ENCODE measurements at regions not wholly inside any gene's neighbourhood (a gene's known extent, or its start where the extent isn't known, plus 50 kb on each side); places are given as distances from the start of the nearest gene placed in this dataset.
A peak's percentile ranks its signal among the peaks of the same experiment; 100 is the strongest.
"Not testable (repeated sequence)": the region's sequence is repeated elsewhere in the genome, so short reads cannot be mapped to it uniquely, and the experiment has no call there.

DNA sequence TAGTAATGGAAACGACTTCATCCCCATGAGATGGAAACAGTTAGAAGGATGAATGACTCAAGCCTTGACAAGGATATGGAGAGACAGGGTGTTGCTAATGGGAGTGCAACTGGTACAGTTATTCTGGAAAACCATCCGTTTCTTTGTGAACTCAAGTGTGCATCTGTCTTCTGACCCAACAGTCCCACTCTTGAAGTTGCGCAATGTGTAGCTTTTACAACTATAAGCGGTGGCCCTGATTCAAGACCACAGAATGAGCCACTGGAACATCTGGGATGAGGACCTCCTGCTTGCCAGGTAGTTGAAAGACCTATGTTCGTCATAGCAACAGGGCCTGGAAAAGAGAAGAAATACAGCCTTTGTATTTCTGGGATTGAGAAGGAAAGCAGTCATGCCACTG, 115.8 kb upstream of the GMDS start:
- no peak for DNase-seq

- no peak for DNase-seq
Measured at GRCh38 chr6:2360716-2361115, 115.3 kb upstream of the GMDS start.

DNA sequence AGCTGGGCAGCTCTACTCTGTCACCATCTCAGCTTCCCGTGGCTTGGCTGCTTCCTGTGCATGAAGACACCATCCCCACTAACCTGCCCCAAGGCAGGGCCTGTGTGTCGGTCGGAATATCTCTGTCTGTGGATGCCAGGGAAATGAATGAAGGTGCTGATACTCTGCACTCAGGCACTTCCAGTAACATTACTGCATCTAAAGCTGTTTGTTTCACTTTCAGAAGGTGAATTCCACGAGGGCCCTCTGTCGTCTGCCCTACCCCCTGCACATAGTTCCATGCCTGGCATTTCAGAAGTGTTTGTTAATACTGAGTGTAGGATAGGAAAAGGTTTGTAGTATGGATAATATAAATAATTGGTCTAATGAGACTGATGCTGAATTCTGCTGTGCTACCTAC, 114.7 kb upstream of the GMDS start:
- no peak for DNase-seq

DNA sequence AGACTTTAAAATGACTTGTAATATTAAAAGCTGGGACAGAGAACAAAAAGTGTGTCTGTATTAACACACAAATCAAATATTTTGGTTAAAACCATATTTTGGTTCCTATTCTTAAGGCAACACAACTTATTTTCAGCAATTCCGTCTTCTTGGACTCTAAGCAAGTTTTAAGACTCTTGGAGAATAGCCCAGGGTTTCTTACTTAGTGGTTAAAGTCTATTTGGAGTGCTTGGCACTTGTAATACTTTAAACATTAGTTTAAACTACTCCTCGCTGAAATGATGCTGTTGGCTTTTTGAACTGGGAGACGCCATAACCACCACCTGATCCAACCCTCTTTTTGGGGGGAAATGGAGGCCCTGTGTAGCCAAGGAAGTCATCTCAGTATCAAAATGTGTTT, 109.7 kb upstream of the GMDS start:
- no peak for DNase-seq

- DNase-seq = no peak
Measured at GRCh38 chr6:2354138-2354491, 108.7 kb upstream of the GMDS start.

DNA sequence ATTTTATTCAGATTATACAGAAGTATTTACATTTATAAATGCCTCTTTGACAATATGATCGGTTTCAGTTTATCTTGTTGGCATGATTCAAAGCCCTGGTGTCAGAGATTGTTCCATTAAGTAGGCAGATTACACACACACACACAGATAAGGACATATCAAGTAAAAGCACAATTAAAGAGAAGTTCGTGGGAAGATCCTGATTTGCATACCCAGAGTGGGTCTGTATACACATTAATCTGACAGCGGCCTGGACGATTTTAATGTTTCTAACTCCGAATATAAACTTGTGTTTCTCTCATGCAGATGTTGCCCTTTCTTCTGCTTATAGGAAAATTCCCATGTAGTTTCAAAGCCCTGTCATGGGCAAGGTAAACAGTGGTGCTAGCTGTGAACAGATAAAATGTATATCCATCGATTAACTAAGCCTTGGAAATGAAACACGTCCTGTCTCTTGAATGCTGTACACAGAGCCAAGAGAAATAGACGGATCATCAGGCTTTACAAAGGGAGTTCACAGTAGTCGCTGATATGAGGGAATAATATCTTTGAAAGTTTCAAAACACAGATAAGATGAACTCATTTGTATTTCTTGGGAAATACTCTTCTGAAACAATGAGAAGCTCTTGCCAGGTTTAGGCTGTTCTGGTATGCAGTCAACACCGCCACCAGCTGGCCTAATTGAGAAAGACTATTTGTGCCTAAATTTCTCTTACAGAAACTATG, 108.2 kb upstream of the GMDS start:
- peak; percentile 4 for DNase-seq

- no peak for DNase-seq
Measured at GRCh38 chr6:2351807-2352431, 106.5 kb upstream of the GMDS start.

DNA sequence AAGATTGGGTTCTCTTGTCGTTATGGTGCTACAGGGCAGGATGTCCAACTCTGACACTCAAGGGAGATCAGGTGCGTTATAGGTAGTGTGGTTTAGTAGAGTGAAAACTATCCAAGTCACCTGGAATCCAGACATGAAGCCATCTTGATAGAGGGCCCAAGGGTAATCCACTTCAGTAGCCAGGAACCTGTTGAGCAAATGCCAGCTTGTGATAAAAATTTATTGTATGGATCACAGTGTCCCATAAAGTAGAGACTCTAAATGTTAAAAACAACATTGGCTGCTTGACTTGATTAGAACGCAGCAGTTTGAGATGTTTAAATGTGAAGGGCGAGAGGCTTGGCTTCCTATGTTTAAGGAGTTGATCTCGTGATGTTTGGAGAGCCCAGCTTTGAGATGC, 105.7 kb upstream of the GMDS start:
- DNase-seq = no peak

DNA sequence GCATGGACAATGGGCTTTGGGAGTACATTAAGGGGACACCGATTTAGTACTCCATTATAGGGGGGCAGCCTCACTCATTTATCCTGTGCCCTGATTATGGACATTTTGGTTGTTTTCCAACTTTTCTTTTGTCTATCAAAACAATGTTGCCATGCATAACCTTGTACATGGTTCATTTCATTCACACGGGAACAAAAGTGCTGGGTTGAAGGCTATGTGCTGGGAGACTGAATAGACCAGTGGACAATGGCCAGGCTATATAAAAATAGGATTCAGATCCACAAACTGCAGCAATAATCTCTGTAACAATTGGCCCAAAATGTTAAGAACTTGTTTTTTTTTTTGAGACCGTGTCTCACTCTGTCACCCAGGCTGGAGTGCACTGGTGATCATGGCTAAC, 100.7 kb upstream of the GMDS start:
- DNase-seq = no peak

DNA sequence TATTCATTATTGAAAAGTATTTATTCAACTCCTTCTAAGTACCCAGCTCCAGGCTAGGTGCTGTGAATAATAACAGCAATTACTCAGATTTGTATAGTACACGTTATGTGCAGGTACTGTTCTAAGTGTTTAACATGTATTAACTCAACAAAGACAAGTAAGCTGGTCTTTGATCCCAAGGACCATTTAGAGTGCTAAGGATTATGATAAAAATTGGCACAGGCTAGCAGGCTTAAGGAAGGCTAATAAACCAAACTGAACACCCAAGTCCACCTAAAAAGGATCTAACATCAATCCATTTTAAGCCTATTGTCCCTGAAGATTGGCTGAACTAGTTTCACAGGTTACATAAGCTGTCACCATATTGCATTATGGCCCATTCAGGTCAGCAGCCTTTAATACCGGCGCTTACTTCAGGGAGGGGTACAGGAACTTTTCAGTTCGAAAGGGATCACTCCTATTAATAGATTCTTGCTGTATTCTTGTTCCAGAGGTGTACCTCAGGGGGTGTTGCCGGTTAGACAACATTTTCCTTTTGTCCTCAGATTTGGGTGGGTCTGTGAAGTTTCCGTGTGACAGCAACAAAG, 99.0 kb upstream of the GMDS start:
- no peak for DNase-seq

DNA sequence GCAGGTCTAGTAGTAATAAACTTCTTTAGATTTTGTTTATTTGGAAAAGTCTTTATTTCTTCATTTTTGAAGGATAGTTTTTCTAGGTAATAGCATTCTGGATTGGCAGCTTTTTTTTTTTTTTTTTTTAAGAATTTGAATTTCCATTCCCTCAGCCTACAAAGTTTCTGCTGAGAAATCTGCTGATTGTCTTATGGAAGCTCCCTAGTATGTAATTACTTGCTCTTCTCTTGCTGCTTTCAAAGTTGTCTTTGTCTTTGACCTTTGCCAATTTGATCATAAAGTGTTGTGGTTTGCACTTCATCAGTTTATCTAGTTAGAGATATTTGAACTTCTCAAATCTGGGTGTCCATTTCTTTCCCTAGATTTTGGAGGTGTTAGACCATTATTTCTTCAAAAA, 82.2 kb upstream of the GMDS start:
- DNase-seq = no peak

GRCh38 chr6:2324166-2324953, 79.0 kb upstream of the GMDS start:
- DNase-seq = no peak

DNA sequence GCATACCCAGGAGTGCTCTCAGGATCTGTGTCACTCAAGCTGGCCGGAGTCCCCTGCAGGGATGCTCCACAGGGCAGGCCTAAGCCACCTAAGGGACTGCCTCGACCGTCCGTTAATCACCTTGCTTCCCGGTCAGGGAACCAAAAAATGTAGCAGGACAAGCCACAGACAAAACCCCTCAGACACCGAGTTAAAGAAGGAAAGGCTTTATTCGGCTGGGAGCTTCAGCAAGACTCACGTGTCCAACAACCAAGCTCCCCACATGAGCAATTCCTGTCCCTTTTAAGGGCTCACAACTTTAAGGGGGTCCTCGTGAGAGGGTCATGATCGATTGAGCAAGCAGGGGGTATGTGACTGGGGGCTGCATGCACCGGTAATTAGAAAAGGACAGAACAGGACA, 72.1 kb upstream of the GMDS start:
- DNase-seq = not testable (repeated sequence)

GRCh38 chr6:2314641-2315040, 69.2 kb upstream of the GMDS start:
- DNase-seq = no peak

- DNase-seq = no peak
Measured at GRCh38 chr6:2310042-2310441, 64.6 kb upstream of the GMDS start.

- no peak for DNase-seq
Measured at GRCh38 chr6:2309122-2309521, 63.7 kb upstream of the GMDS start.

DNA sequence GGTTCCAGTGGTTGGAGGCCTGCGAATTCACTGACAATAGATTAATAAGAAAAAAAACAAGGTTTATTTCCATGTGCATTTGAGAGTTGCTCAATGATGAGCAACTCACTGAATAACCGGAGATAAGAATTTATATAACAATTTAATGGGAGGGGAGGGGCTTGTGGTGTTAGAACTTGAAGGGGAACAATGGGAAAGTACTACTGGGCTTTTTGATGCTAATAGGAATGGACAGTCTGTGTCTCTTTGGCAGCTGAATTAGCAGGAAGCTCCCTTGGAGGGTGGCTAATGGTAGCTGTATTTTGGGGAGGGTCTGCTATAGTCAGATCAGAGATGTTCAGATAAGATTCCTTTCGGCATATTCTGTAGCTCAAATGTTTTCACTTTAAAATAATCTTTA, 62.4 kb upstream of the GMDS start:
- no peak for DNase-seq

- no peak for DNase-seq
Measured at GRCh38 chr6:2305951-2306350, 60.5 kb upstream of the GMDS start.

GRCh38 chr6:2302482-2302881, 57.1 kb upstream of the GMDS start:
- DNase-seq = not testable (repeated sequence)

DNA sequence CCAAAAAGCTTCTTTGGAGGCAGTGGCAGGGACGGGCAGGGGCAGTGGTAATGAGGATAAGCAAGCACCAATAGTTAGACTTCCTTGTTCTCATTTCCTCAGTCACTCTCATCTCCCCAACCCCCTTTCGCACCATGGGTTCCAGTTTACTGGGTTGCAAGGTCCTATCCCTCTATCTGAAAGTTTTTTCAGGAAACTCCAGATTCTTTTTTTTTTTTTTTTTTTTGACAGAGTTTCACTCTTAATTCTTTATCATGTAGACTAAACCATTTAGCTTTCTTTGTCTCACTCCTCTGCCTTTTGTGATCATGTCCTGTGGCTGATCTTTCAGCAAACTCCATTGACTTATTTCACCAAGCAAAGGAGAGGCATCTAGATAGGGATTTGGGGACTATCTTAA, 51.4 kb upstream of the GMDS start:
- no peak for DNase-seq

All from NCI-H187 treated with DMSO at 0.1 percent for 48 hours (cell line).